NCI-H1930 (cell line): ENCODE measurements at regions not wholly inside any gene's neighbourhood (a gene's known extent, or its start where the extent isn't known, plus 50 kb on each side); places are given as distances from the start of the nearest gene placed in this dataset.
"Not testable (repeated sequence)": the region's sequence is repeated elsewhere in the genome, so short reads cannot be mapped to it uniquely, and the experiment has no call there.

ENCODE experiments used
- DNase-seq, 2 experiments: peaks; one replicate each; lab custom pipeline; 2025; lab: John Stamatoyannopoulos, UW

- DNase-seq: no peak
These were observed 92.6 kb downstream of the DLL1 start for GRCh38 chr6:170198298-170198697.

- DNase-seq: no peak
These were observed 97.5 kb downstream of the DLL1 start for GRCh38 chr6:170193326-170193821.

- no peak for DNase-seq
These were observed 98.0 kb downstream of the DLL1 start for GRCh38 chr6:170192905-170193304.

- DNase-seq: not testable (repeated sequence)
These were observed 98.8 kb downstream of the DLL1 start for GRCh38 chr6:170192101-170192500.

- DNase-seq: no peak
These were observed 100.8 kb downstream of the DLL1 start for GRCh38 chr6:170190046-170190445.

- DNase-seq: no peak
These were observed 101.6 kb downstream of the DLL1 start for GRCh38 chr6:170189236-170189635.

GRCh38 chr6:170188571-170189001 lies 102.3 kb downstream of the DLL1 start:
- no peak for DNase-seq

GRCh38 chr6:170187669-170188566 lies 103.0 kb downstream of the DLL1 start:
- DNase-seq: no peak

- DNase-seq: no peak
These were observed 103.8 kb downstream of the DLL1 start for GRCh38 chr6:170186941-170187668.

- DNase-seq: no peak
These were observed 104.6 kb downstream of the DLL1 start for GRCh38 chr6:170186006-170186935.

- no peak for DNase-seq
These were observed 105.5 kb downstream of the DLL1 start for GRCh38 chr6:170185175-170185978.

- DNase-seq: no peak
These were observed 106.6 kb downstream of the DLL1 start for GRCh38 chr6:170184316-170184715.

- DNase-seq: no peak
These were observed 107.4 kb downstream of the DLL1 start for GRCh38 chr6:170183521-170183920.

GRCh38 chr6:170182781-170183120 lies 108.1 kb downstream of the DLL1 start:
- no peak for DNase-seq

GRCh38 chr6:170182093-170182780 lies 108.6 kb downstream of the DLL1 start:
- no peak for DNase-seq

- no peak for DNase-seq
These were observed 109.6 kb downstream of the DLL1 start for GRCh38 chr6:170181338-170181690.

GRCh38 chr6:170180671-170181337 lies 110.1 kb downstream of the DLL1 start:
- DNase-seq: no peak

GRCh38 chr6:170179616-170180324 lies 111.1 kb downstream of the DLL1 start:
- DNase-seq: no peak
